IMR-90 (cell line): ENCODE measurements at regions not wholly inside any gene's neighbourhood (a gene's known extent, or its start where the extent isn't known, plus 50 kb on each side); places are given as distances from the start of the nearest gene placed in this dataset.

Experiments
- ATAC-seq: fragments of 200-7000 bp; cut with Tn5 transposase; 2 replicates; pipeline ENCODE4 v1.9.1; 2020; ENCODE audit warnings: low read depth, mild to moderate bottlenecking, moderate library complexity
- BruUV-seq: library from RNA; stranded (reverse); fragments of 400-500 nt; replicated peaks from 2 replicates; lab custom pipeline; 2021; lab: Mats Ljungman, UMichigan
- CTCF ChIA-PET: fragments of 300-600 bp; formaldehyde crosslinking; extraction: SDS; loops from one replicate; lab custom pipeline; 2021; ENCODE audit warnings: antibody characterized with exemption; lab: Yijun Ruan, JAX
- POLR2A ChIA-PET: fragments of 300-600 bp; sonication (Branson Sonifier 250); formaldehyde crosslinking; loops from one replicate; lab custom pipeline; 2022; ENCODE audit warnings: antibody characterized with exemption; ENCODE audit not compliant: unreplicated experiment; lab: Charles Lee
- DNase-seq: peaks from one replicate; pipeline ENCODE4 v3.0.0; 2013
- H2AFZ ChIP-seq: replicated peaks from 2 replicates; pipeline ENCODE3; 2013; ENCODE audit warnings: low read length, mild to moderate bottlenecking; ENCODE audit not compliant: poor library complexity
- H2AK5ac ChIP-seq: 2 replicates; pipeline ENCODE4 v1.6.1; 2013; ENCODE audit warnings: low read depth, low read length, inconsistent platforms
- H2AK9ac ChIP-seq: replicated peaks from 2 replicates; pipeline ENCODE3; 2013; ENCODE audit warnings: mild to moderate bottlenecking, low read depth, low read length, moderate library complexity; ENCODE audit not compliant: poor library complexity
- H2BK120ac ChIP-seq: 2 replicates; pipeline ENCODE4 v1.6.1; 2013; ENCODE audit warnings: low read depth, low read length, inconsistent platforms
- H2BK15ac ChIP-seq: 3 replicates; pipeline ENCODE4 v1.6.1; 2013; ENCODE audit warnings: low read depth, low read length, inconsistent platforms
- H2BK20ac ChIP-seq: 2 replicates; pipeline ENCODE4 v1.6.1; 2013; ENCODE audit warnings: low read depth, mild to moderate bottlenecking, inconsistent platforms, low read length, moderate library complexity
- H2BK5ac ChIP-seq: 2 replicates; pipeline ENCODE4 v1.6.1; 2013; ENCODE audit warnings: mild to moderate bottlenecking, low read depth, low read length, inconsistent platforms; ENCODE audit not compliant: poor library complexity, severe bottlenecking
- H3K14ac ChIP-seq: replicated peaks from 2 replicates; pipeline ENCODE4 v1.6.1; 2013; ENCODE audit warnings: low read depth, low read length, inconsistent platforms
- H3K18ac ChIP-seq: 2 replicates; pipeline ENCODE4 v1.6.1; 2013; ENCODE audit warnings: low read depth, low read length, control low read depth
- H3K23ac ChIP-seq: 2 replicates; pipeline ENCODE4 v1.6.1; 2013; ENCODE audit warnings: low read depth, low read length, inconsistent platforms
- H3K27ac ChIP-seq: 2 replicates; pipeline ENCODE4 v1.5.1; 2013; ENCODE audit warnings: mild to moderate bottlenecking, control low read depth, low read length; ENCODE audit not compliant: insufficient read depth
- H3K27me3 ChIP-seq: 2 replicates; pipeline ENCODE4 v1.6.1; 2013; ENCODE audit warnings: low read length; ENCODE audit not compliant: control insufficient read depth, insufficient read depth
- H3K36me3 ChIP-seq: 2 replicates; pipeline ENCODE4 v1.6.1; 2013; ENCODE audit warnings: low read length, mixed read lengths; ENCODE audit not compliant: control insufficient read depth, insufficient read depth
- H3K4ac ChIP-seq: 2 replicates; pipeline ENCODE4 v1.6.1; 2013; ENCODE audit warnings: low read depth, low read length, inconsistent platforms
- H3K4me1 ChIP-seq: 2 replicates; pipeline ENCODE4 v1.6.1; 2013; ENCODE audit warnings: low read length, mixed read lengths; ENCODE audit not compliant: control insufficient read depth, insufficient read depth
- H3K4me2 ChIP-seq: 2 replicates; pipeline ENCODE4 v1.6.1; 2013; ENCODE audit warnings: low read depth, mild to moderate bottlenecking, control low read depth, low read length, moderate library complexity
- H3K4me3 ChIP-seq: 2 replicates; pipeline ENCODE4 v1.5.1; 2013; ENCODE audit warnings: low read depth, mild to moderate bottlenecking, control low read depth, low read length, moderate library complexity; ENCODE audit not compliant: insufficient read depth
- H3K56ac ChIP-seq: 2 replicates; pipeline ENCODE4 v1.6.1; 2013; ENCODE audit warnings: low read length, inconsistent platforms; ENCODE audit not compliant: insufficient read depth; ENCODE audit errors: extremely low read depth
- H3K79me1 ChIP-seq, 2 experiments: 2 replicates each; pipeline ENCODE4 v1.6.1; 2013; ENCODE audit warnings: low read length in 2 of 2, inconsistent platforms in 1 of 2, low read depth in 1 of 2
- H3K9ac ChIP-seq: 2 replicates; pipeline ENCODE4 v1.6.1; 2013; ENCODE audit warnings: low read depth, low read length, control low read depth
- H3K9me1 ChIP-seq: 2 replicates; pipeline ENCODE4 v1.6.1; 2013; ENCODE audit warnings: low read length, inconsistent platforms; ENCODE audit not compliant: insufficient read depth
- H3K9me3 ChIP-seq: 2 replicates; pipeline ENCODE4 v1.6.1; 2013; ENCODE audit warnings: low read length; ENCODE audit not compliant: control insufficient read depth, insufficient read depth
- H4K20me1 ChIP-seq: 2 replicates; pipeline ENCODE4 v1.6.1; 2013; ENCODE audit warnings: low read length, inconsistent platforms; ENCODE audit not compliant: insufficient read depth
- H4K5ac ChIP-seq: 2 replicates; pipeline ENCODE4 v1.6.1; 2013; ENCODE audit warnings: mild to moderate bottlenecking, low read depth, low read length, control low read depth
- H4K8ac ChIP-seq, 2 experiments: 2 replicates each; pipeline ENCODE4 v1.6.1; 2013; ENCODE audit warnings: low read depth in 2 of 2, low read length in 2 of 2, control low read depth in 1 of 2, inconsistent platforms in 1 of 2
- H4K91ac ChIP-seq: 2 replicates; pipeline ENCODE4 v1.6.1; 2013; ENCODE audit warnings: low read depth, low read length, inconsistent platforms; ENCODE audit not compliant: insufficient read depth
- BHLHE40 ChIP-seq: fragments of 150-350 bp; IDR thresholded peaks from 2 replicates; pipeline ENCODE4 v1.6.1; 2016; ENCODE audit warnings: mild to moderate bottlenecking, low read depth, low read length
- CEBPB ChIP-seq: IDR thresholded peaks from 2 replicates; pipeline ENCODE4 v1.6.1; 2012; ENCODE audit warnings: low read depth, low read length, improper control_type of control experiment
- CHD1 ChIP-seq: IDR thresholded peaks from 2 replicates; pipeline ENCODE4 v1.6.1; 2012; ENCODE audit warnings: low read depth, low read length, improper control_type of control experiment
- CTCF ChIP-seq: conservative IDR thresholded peaks from 2 replicates; pipeline ENCODE4 v1.5.1; 2012; ENCODE audit warnings: mild to moderate bottlenecking, low read depth, low read length, improper control_type of control experiment
- FOS ChIP-seq: fragments of 150-350 bp; IDR thresholded peaks from 2 replicates; pipeline ENCODE4 v1.6.1; 2016; ENCODE audit warnings: low read depth, low read length
- MAFK ChIP-seq: IDR thresholded peaks from 2 replicates; pipeline ENCODE4 v1.6.1; 2012; ENCODE audit warnings: low read depth, low read length, improper control_type of control experiment
- MAZ ChIP-seq: IDR thresholded peaks from 2 replicates; pipeline ENCODE4 v1.6.1; 2012; ENCODE audit warnings: low read depth, mild to moderate bottlenecking, low read length, improper control_type of control experiment, moderate library complexity, borderline replicate concordance
- MXI1 ChIP-seq: IDR thresholded peaks from 2 replicates; pipeline ENCODE4 v1.6.1; 2012; ENCODE audit warnings: low read depth, mild to moderate bottlenecking, low read length, moderate library complexity, borderline replicate concordance
- NFE2L2 ChIP-seq: fragments of 150-350 bp; IDR thresholded peaks from 2 replicates; pipeline ENCODE4 v1.6.1; 2016; ENCODE audit warnings: low read depth, mild to moderate bottlenecking, low read length
- POLR2A ChIP-seq: IDR thresholded peaks from 2 replicates; pipeline ENCODE4 v1.6.1; 2012; ENCODE audit warnings: mild to moderate bottlenecking, low read depth, low read length
- RAD21 ChIP-seq: IDR thresholded peaks from 2 replicates; pipeline ENCODE4 v1.6.1; 2012; ENCODE audit warnings: low read length, improper control_type of control experiment
- RCOR1 ChIP-seq: IDR thresholded peaks from 2 replicates; pipeline ENCODE4 v1.6.1; 2012; ENCODE audit warnings: mild to moderate bottlenecking, low read length, improper control_type of control experiment; ENCODE audit not compliant: insufficient replicate concordance
- RFX5 ChIP-seq: IDR thresholded peaks from 2 replicates; pipeline ENCODE4 v1.8.0; 2012; ENCODE audit warnings: low read depth, mild to moderate bottlenecking, low read length, moderate library complexity
- SMC3 ChIP-seq: fragments of 150-350 bp; IDR thresholded peaks from 2 replicates; pipeline ENCODE4 v1.6.1; 2016; ENCODE audit warnings: low read depth, mild to moderate bottlenecking, antibody characterized with exemption, low read length, moderate library complexity
- USF2 ChIP-seq: fragments of 150-350 bp; IDR thresholded peaks from 2 replicates; pipeline ENCODE4 v1.6.1; 2017; ENCODE audit warnings: mild to moderate bottlenecking, antibody characterized with exemption, low read length, low read depth
- WGBS, 2 experiments: methylation state at CpG; one replicate each; pipeline versions ENCODE4 v1.1.5 to v1.1.7; 2013; ENCODE audit warnings: missing lambda C conversion rate in 2 of 2; ENCODE audit not compliant: insufficient read length in 1 of 2; ENCODE audit errors: extremely low coverage in 2 of 2; 5-methylcytosine and 5-hydroxymethylcytosine counted together
- dilution Hi-C: fragments of 300-500 bp; cut with HindIII; formaldehyde crosslinking; loops from one replicate; pipeline ENCODE4 v1.14.3; 2018; ENCODE audit warnings: low sequenced_read_pairs; ENCODE audit not compliant: unreplicated experiment
- in situ Hi-C: fragments of 300-500 bp; cut with MboI; formaldehyde crosslinking; loops from 3 replicates; pipeline ENCODE4 v1.14.3; 2019; ENCODE audit warnings: low sequenced_read_pairs, inconsistent platforms, mixed read lengths
- intact Hi-C: fragments of 100-400 bp; cut with micrococcal nuclease; formaldehyde crosslinking; loops from 2 replicates; pipeline ENCODE4 v1.10.0; 2022
- TF ChIP-seq, protein P1 (sequence below): fragments of 150-350 bp; IDR thresholded peaks from 2 replicates; pipeline ENCODE4 v1.6.1; 2016; ENCODE audit warnings: low read depth, mild to moderate bottlenecking, low read length, moderate library complexity, borderline replicate concordance

DNA sequence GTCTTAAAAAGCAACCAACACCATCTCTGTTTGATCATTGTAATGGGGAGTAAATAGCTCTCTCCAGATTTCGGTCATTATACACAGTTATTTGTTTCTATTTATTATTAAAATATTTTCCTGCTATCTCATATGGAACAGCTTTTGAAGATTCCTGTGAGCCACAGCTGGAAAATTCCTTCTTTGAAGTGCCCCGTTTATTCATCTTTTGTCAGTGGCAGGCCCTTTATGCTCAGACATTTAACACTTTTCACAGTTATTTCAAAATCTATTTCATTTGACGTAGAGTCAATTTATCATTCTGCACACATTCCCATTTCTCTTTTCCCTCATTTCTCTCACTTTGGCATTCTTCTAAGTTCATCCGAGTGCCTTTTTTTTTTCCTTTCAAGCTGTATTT, 245.9 kb upstream of the ELAC2 start:
- no peak overlapping the region for H3K27ac ChIP-seq
- H3K79me1 ChIP-seq = no peaks in the 10 kb centered on the region
- no peak overlapping the region for H3K18ac ChIP-seq
- in situ Hi-C loops = no loop called here
- H2BK5ac ChIP-seq = no peak overlapping the region
- H3K4me2 ChIP-seq = no peak overlapping the region
- H4K5ac ChIP-seq = no peak overlapping the region
- DNase-seq (no peak), ATAC-seq (no peak)
- no peak overlapping the region for H3K4ac ChIP-seq
- H2BK15ac ChIP-seq = no peak overlapping the region
- H3K4me1 ChIP-seq = no peaks in the 10 kb centered on the region
- ChIA-PET CTCF (no interaction called here), POLR2A (no interaction called here)
- no peaks in the 10 kb centered on the region for H3K9me1 ChIP-seq
- no peaks in the 10 kb centered on the region for H4K20me1 ChIP-seq
- BruUV-seq = no TSS peak
- H3K4me3 ChIP-seq = no peak overlapping the region
- no peak overlapping the region for H3K14ac ChIP-seq
- H3K27me3 ChIP-seq = peaks cover 4% of the 10 kb centered on the region
- no peak for TF ChIP-seq CTCF
- no peak for TF ChIP-seq USF2
- no peak for TF ChIP-seq MAZ
- TF ChIP-seq, protein P1, sequence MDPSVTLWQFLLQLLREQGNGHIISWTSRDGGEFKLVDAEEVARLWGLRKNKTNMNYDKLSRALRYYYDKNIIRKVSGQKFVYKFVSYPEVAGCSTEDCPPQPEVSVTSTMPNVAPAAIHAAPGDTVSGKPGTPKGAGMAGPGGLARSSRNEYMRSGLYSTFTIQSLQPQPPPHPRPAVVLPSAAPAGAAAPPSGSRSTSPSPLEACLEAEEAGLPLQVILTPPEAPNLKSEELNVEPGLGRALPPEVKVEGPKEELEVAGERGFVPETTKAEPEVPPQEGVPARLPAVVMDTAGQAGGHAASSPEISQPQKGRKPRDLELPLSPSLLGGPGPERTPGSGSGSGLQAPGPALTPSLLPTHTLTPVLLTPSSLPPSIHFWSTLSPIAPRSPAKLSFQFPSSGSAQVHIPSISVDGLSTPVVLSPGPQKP = no peak
- no peak for TF ChIP-seq NFE2L2
- no peak for TF ChIP-seq FOS
- TF ChIP-seq MAFK = no peak
- no peak for TF ChIP-seq RAD21
- TF ChIP-seq SMC3 = no peak
- no peak for TF ChIP-seq POLR2A
- TF ChIP-seq MXI1 = no peak
- TF ChIP-seq CEBPB = no peak
- TF ChIP-seq RCOR1 = no peak
- no peak for TF ChIP-seq RFX5
- no peak for TF ChIP-seq BHLHE40
- no peak for TF ChIP-seq CHD1
- H4K8ac ChIP-seq = no peak overlapping the region
- no peak overlapping the region for H3K23ac ChIP-seq
- WGBS, 2 experiments = 30% methylated on average over 3 of the region's 4 CpGs; no CpG with 5 or more reads in 1 of the 2 experiments
- no peak overlapping the region for H4K91ac ChIP-seq
- H2AK9ac ChIP-seq = no peak overlapping the region
- no peak overlapping the region for H2BK120ac ChIP-seq
- H2BK20ac ChIP-seq = no peak overlapping the region
- no peak overlapping the region for H2AFZ ChIP-seq
- no peak overlapping the region for H2AK5ac ChIP-seq
- no peak overlapping the region for H3K9ac ChIP-seq
- H3K9me3 ChIP-seq = no peaks in the 10 kb centered on the region
- dilution Hi-C loops = no loop called here
- H3K56ac ChIP-seq = no peak overlapping the region
- intact Hi-C loops = no loop called here
- no peaks in the 10 kb centered on the region for H3K36me3 ChIP-seq
